Gastrocnemius medialis (tissue), 4 donors: ENCODE measurements at regions not wholly inside any gene's neighbourhood (a gene's known extent, or its start where the extent isn't known, plus 50 kb on each side); places are given as distances from the start of the nearest gene placed in this dataset.

Experiments used
- POLR2A ChIP-seq, 2 donors: fragments of 450-650 bp; IDR thresholded peaks; one replicate each; pipeline ENCODE4 v1.6.1; 2017; ENCODE audit warnings: antibody characterized with exemption in 2 of 2, mild to moderate bottlenecking in 2 of 2, moderate library complexity in 2 of 2
- TF ChIP-seq, protein P1 (sequence below), 5 experiments: fragments of 450-650 bp in 3 of 5; fragments of 200-600 bp in 2 of 5; sonication (generic) in 2 of 5; IDR thresholded peaks in 4 of 5; conservative IDR thresholded peaks in 1 of 5; 1 replicate in 4 of 5; 2 replicates in 1 of 5; pipeline ENCODE4 v1.5.1; 2016 to 2019; ENCODE audit warnings: antibody characterized with exemption in 5 of 5, mild to moderate bottlenecking in 3 of 5, moderate library complexity in 3 of 5

DNA sequence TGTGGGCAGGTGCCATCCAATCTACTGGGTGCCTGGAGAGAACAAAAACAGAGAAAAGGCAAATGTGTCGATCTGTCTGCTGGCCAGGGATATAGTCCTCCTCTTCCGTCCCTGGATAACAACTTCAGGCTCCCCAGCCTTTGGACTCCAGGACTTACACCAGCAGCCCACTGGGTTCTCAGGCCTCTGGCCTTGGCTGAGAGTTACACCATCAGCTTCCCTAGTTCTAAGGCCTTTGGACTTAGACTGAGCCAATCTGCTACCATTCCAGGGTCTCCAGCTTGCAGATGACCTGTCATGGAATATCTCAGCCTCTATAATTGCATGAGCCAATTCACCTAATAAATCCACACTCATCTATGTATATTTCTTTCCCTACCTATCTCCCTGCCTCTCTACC, 460.9 kb upstream of the ADAMTS9 start:
- TF ChIP-seq, protein P1, sequence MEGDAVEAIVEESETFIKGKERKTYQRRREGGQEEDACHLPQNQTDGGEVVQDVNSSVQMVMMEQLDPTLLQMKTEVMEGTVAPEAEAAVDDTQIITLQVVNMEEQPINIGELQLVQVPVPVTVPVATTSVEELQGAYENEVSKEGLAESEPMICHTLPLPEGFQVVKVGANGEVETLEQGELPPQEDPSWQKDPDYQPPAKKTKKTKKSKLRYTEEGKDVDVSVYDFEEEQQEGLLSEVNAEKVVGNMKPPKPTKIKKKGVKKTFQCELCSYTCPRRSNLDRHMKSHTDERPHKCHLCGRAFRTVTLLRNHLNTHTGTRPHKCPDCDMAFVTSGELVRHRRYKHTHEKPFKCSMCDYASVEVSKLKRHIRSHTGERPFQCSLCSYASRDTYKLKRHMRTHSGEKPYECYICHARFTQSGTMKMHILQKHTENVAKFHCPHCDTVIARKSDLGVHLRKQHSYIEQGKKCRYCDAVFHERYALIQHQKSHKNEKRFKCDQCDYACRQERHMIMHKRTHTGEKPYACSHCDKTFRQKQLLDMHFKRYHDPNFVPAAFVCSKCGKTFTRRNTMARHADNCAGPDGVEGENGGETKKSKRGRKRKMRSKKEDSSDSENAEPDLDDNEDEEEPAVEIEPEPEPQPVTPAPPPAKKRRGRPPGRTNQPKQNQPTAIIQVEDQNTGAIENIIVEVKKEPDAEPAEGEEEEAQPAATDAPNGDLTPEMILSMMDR (IDR thresholded peaks at IDR 0.05 in 4 of 5, conservative IDR thresholded peaks at IDR 0.05 in 1 of 5): no peak
- no peak for TF ChIP-seq POLR2A (IDR thresholded peaks at IDR 0.05)
